Occipital lobe (tissue), 2 donors: ENCODE measurements at regions not wholly inside any gene's neighbourhood (a gene's known extent, or its start where the extent isn't known, plus 50 kb on each side); places are given as distances from the start of the nearest gene placed in this dataset. TPM values are rescaled to one million over a fixed set of nuclear protein-coding genes. Genes with fewer than 3 reads are reported as not detected.
"Not testable (repeated sequence)": the region's sequence is repeated elsewhere in the genome, so short reads cannot be mapped to it uniquely, and the experiment has no call there.

ENCODE experiments used
- DNase-seq: peaks from one replicate; lab custom pipeline; 2025; lab: John Stamatoyannopoulos, UW
- small RNA-seq: library from RNA; depleted of rRNA; stranded (forward); fragments of <200 nt; gene quantifications from one replicate; pipeline ENCODE3, GENCODE V24; 2014

DNA sequence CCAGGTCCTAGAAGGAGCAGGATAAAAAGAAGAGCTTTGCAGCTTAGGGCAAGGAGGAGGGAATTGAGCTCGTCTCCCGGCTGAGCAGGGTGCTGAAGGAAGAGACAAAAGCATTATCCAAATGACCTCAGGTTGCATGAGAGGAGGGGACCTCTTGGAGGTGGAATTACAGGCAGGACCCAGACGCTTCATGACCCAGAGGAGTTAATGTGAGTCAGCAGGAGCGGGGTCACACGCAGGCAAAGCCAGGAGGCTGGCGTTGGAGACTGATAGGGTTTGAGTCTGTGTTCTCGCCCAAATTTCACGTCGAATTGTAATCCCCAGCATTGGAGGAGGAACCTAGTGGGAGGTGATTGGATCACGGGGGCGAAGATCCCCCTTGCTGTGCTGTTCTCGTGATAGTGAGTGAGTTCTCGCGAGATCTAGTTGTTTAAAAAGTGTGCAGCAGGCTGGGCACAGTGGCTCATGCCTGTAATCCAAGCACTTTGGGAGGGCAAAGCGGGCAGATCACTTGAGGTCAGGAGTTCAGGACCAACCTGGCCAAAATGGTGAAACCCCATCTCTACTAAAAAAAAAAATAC lies 63.7 kb upstream of the AUTS2 start:
- DNase-seq: no peak

DNA sequence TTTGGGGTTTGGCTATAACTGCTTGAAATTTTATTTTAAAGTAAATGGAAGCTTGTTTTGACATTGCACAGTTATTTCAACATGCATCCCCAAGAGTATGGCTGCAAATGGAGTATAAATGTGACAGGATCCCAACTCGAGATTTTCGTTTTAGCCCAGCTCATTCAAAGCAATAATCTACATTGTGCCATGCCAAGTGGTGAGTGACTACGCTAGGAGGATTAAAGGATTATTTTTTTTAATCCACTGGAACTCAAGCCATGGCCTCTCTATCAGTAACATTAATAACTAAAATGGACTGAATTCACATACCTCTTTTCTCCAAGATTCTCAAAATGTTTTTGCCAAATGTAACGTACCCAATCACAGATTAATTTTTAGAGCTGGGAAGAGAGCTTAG lies 60.6 kb upstream of the AUTS2 start:
- no peak for DNase-seq

DNA sequence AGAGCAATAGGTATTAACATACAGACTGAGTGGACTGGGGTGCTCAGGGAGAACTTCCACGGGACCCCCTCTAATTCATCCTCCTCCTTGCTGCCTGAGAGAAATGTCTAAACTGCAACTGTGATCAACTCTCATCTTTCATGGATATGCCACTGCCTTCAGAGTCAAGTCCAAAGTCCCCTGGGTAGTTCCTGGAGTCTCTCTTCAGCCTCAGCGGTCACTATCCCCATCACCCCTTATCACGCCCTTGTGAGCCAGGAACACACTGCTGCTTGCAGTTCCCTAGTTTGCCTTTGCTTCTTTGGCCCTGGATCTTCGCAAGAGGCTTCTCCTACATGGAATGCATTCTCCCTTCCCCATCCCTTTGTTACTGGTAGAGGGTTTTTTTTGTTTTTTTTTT lies 58.7 kb upstream of the AUTS2 start:
- DNase-seq: no peak

DNA sequence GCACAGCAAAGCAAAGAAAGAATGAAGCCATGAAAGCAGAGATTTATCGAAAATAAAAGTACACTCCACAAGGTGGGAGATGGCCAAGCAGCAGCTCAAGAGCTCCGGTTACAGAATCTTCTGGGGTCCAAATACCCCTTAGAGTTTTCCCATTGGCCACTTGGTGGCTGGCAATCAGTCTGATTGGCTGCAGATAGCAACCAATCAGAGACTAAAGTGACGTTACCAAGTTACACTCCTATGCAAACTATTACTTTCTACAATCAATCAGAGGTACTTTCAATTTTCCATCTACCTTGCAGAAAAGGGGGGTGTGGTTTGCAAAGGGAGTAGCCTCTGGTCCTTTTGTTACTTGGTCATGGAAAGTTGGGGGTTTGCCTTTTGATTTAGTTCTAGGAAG lies 58.0 kb upstream of the AUTS2 start:
- DNase-seq: no peak

DNA sequence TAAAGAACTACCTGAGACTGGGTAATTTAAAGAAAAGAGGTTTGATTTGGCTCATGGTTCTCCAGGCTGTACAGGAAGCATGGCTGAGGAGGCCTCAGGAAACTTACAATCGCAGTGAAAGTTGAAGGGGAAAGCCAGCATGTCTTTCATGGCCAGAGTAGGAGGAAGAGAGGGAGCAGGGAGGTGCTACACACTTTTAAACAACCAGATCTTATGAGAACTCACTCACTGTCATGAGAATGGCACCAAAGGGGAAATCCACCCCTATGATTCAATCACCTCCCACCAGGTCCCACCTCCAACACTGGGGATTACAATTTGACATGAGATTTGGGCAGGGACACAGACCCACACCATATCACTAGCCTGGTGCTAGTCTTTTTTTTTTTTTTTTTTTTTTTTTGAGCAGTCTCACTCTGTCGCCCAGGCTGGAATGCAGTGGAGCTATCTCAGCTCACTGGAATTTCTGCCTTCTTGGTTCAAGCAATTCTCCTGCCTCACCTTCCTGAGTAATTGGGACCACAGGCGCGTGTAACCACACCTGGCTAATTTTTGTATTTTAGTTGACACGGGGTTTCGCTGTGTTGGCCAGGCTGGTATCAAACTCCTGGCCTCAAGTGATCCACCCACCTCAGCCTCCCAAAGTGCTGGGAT lies 56.4 kb upstream of the AUTS2 start:
- not testable (repeated sequence) for DNase-seq

DNA sequence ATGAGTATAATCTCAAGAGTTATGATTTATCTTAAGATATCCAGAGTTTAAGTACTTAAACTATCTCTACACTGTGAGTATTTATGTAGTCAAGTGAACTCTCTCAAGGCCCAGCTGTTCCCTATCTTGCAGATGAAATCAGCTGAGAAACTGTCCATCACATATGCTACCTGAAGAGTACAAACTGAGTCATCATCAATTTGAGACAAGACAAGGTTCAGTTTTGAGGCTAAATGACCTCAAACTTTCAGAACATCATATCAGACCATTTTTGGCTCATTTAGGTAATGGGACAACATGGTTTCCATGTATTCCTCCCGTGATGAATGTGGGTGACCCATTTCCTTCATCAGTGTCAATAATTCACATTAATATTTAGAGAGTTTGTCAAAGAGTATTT lies 53.1 kb upstream of the AUTS2 start:
- no peak for DNase-seq

Small RNA genes in the stretch of these regions (small RNA-seq; reads per million reads assigned to genes)
- gene MTATP6P21 (not detected), gene RF00019 (not detected), gene RNA5SP231 (not detected), gene RNU6-229P (not detected), gene RNU6-832P (not detected)
